ENCODE measurements at regions not wholly inside any gene's neighbourhood (a gene's known extent, or its start where the extent isn't known, plus 50 kb on each side); places are given as distances from the start of the nearest gene placed in this dataset.

GRCh38 chr6:126127659-126128058, 141.3 kb downstream of the TRMT11 start:
- Histone ChIP-seq H3K27me3 (ENCODE audit: low read length) (no peaks in the 10 kb centered on the region), H3K9me2 (replicated peaks; ENCODE audit: insufficient read depth, low read length) (no peaks in the 10 kb centered on the region), H4K20me1 (ENCODE audit: low read depth, low read length) (no peaks in the 10 kb centered on the region), H3K79me2 (ENCODE audit: insufficient read depth, low read length) (no peaks in the 10 kb centered on the region), H3K9me3 (ENCODE audit: insufficient read depth, low read length) (no peaks in the 10 kb centered on the region), H3F3A (ENCODE audit: insufficient read depth) (no peaks in the 10 kb centered on the region), H3K36me3 (ENCODE audit: low read length) (no peaks in the 10 kb centered on the region), H3K9ac (ENCODE audit: low read length) (no peak overlapping the region), H3K27ac (ENCODE audit: low read depth, low read length) (no peak overlapping the region), H2AFZ (ENCODE audit: low read depth, low read length, severe bottlenecking) (no peak overlapping the region), H3K4me2 (ENCODE audit: low read depth, low read length, poor library complexity, severe bottlenecking) (no peak overlapping the region), H3K4me3 (ENCODE audit: insufficient read depth, low read length, poor library complexity, severe bottlenecking) (no peak overlapping the region)
- TF ChIP-seq EZH2phosphoT487 (conservative IDR thresholded peaks at IDR 0.05; ENCODE audit: low read length) (no peak), CTCF (IDR thresholded peaks at IDR 0.05; ENCODE audit: insufficient read depth, low read length, poor library complexity, severe bottlenecking) (no peak)

DNA sequence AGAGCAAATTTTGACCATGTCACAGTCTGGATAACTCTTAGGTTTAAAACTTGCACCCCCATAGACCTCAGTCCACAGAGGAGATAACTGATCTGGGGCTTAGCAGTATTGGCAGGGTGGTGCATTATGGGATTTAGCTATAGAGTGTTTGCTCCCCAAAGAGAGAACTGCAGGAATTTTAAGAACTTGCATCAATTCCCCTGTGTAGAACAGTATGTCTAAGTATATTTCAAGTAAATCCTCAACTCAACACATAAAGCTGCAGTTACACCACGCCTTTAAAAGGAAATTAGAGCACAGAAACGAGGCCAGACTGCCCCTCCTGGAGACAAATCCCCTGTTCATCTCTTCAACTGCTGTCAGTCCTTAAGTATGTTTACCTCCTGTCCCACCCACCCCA, 144.9 kb downstream of the TRMT11 start:
- no peak overlapping the region for H3K4me2 ChIP-seq (ENCODE audit: low read depth, low read length, poor library complexity, severe bottlenecking)
- no peak overlapping the region for H3K4me3 ChIP-seq (ENCODE audit: insufficient read depth, low read length, poor library complexity, severe bottlenecking)
- H3K36me3 ChIP-seq (ENCODE audit: low read length), result peaks cover 7% of the 10 kb centered on the region
- H2AFZ ChIP-seq (ENCODE audit: low read depth, low read length, severe bottlenecking), result no peak overlapping the region
- no peaks in the 10 kb centered on the region for H3K9me2 ChIP-seq (replicated peaks; ENCODE audit: insufficient read depth, low read length)
- H3K9ac ChIP-seq (ENCODE audit: low read length), result no peak overlapping the region
- H4K20me1 ChIP-seq (ENCODE audit: low read depth, low read length), result no peaks in the 10 kb centered on the region
- TF ChIP-seq EZH2phosphoT487 (conservative IDR thresholded peaks at IDR 0.05; ENCODE audit: low read length) (no peak), CTCF (IDR thresholded peaks at IDR 0.05; ENCODE audit: insufficient read depth, low read length, poor library complexity, severe bottlenecking) (no peak)
- H3K27ac ChIP-seq (ENCODE audit: low read depth, low read length), result no peak overlapping the region
- H3F3A ChIP-seq (ENCODE audit: insufficient read depth), result no peaks in the 10 kb centered on the region
- H3K27me3 ChIP-seq (ENCODE audit: low read length), result no peaks in the 10 kb centered on the region
- H3K9me3 ChIP-seq (ENCODE audit: insufficient read depth, low read length), result no peaks in the 10 kb centered on the region
- no peaks in the 10 kb centered on the region for H3K79me2 ChIP-seq (ENCODE audit: insufficient read depth, low read length)

DNA sequence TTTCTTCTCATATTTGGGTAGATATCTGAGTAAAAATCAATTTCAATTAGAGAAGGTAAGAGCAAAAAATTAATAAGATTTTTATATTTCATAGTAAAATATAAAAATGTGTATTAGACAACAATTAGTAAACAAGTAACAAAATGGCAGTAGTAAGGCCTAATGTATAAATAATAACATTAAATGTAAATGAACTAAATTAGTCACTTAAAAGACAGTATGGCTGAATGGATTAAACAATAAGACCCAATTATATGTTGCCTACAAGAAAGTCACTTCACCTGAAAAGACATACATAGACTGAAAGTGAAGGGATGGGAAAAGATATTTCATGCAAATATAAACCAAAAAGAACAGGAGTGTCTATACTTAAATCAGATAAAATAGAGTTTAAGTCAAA, 147.6 kb downstream of the TRMT11 start:
- Histone ChIP-seq H3K4me2 (ENCODE audit: low read depth, low read length, poor library complexity, severe bottlenecking) (no peak overlapping the region), H3K27me3 (ENCODE audit: low read length) (no peaks in the 10 kb centered on the region), H3K9me2 (replicated peaks; ENCODE audit: insufficient read depth, low read length) (no peaks in the 10 kb centered on the region), H3K36me3 (ENCODE audit: low read length) (peaks cover 7% of the 10 kb centered on the region), H3K9me3 (ENCODE audit: insufficient read depth, low read length) (no peaks in the 10 kb centered on the region), H3F3A (ENCODE audit: insufficient read depth) (no peaks in the 10 kb centered on the region), H3K27ac (ENCODE audit: low read depth, low read length) (no peak overlapping the region), H2AFZ (ENCODE audit: low read depth, low read length, severe bottlenecking) (no peak overlapping the region), H3K4me3 (ENCODE audit: insufficient read depth, low read length, poor library complexity, severe bottlenecking) (no peak overlapping the region), H3K9ac (ENCODE audit: low read length) (no peak overlapping the region), H3K79me2 (ENCODE audit: insufficient read depth, low read length) (no peaks in the 10 kb centered on the region), H4K20me1 (ENCODE audit: low read depth, low read length) (no peaks in the 10 kb centered on the region)
- no peak for TF ChIP-seq CTCF (IDR thresholded peaks at IDR 0.05; ENCODE audit: insufficient read depth, low read length, poor library complexity, severe bottlenecking)
- TF ChIP-seq EZH2phosphoT487 (conservative IDR thresholded peaks at IDR 0.05; ENCODE audit: low read length), result no peak

DNA sequence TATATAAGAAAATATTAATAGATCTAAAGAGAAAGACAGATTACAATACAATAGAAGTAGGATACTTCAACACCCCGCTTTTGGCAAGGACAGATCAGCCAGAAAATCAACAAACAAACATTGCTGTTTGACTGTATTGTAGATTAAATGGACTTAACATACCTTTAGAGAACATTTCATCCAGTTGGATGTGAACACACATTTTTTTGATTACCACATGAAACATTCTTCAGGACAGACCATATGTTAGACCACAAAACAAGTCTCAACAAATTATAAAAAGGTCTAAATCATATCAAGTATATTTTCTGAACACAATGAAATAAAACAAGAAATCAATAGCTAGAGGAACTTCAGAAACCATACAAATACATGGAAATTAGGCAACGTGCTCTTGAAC, 148.2 kb downstream of the TRMT11 start:
- Histone ChIP-seq H3K9ac (ENCODE audit: low read length) (no peak overlapping the region), H3K4me2 (ENCODE audit: low read depth, low read length, poor library complexity, severe bottlenecking) (no peak overlapping the region), H3K36me3 (ENCODE audit: low read length) (peaks cover 7% of the 10 kb centered on the region), H3K9me2 (replicated peaks; ENCODE audit: insufficient read depth, low read length) (no peaks in the 10 kb centered on the region), H3K27ac (ENCODE audit: low read depth, low read length) (no peak overlapping the region), H4K20me1 (ENCODE audit: low read depth, low read length) (no peaks in the 10 kb centered on the region), H3K27me3 (ENCODE audit: low read length) (no peaks in the 10 kb centered on the region), H3K79me2 (ENCODE audit: insufficient read depth, low read length) (no peaks in the 10 kb centered on the region), H3K9me3 (ENCODE audit: insufficient read depth, low read length) (no peaks in the 10 kb centered on the region), H2AFZ (ENCODE audit: low read depth, low read length, severe bottlenecking) (no peak overlapping the region), H3K4me3 (ENCODE audit: insufficient read depth, low read length, poor library complexity, severe bottlenecking) (no peak overlapping the region), H3F3A (ENCODE audit: insufficient read depth) (no peaks in the 10 kb centered on the region)
- TF ChIP-seq EZH2phosphoT487 (conservative IDR thresholded peaks at IDR 0.05; ENCODE audit: low read length) (no peak), CTCF (IDR thresholded peaks at IDR 0.05; ENCODE audit: insufficient read depth, low read length, poor library complexity, severe bottlenecking) (no peak)
